HepG2 (cell line): ENCODE measurements at regions not wholly inside any gene's neighbourhood (a gene's known extent, or its start where the extent isn't known, plus 50 kb on each side); places are given as distances from the start of the nearest gene placed in this dataset.
A peak's percentile ranks its signal among the peaks of the same experiment; 100 is the strongest.

ENCODE experiments used
- GABPA ChIP-seq, 2 experiments: IDR thresholded peaks; 2 replicates each; pipeline ENCODE4 v1.6.1; 2011 to 2016; ENCODE audit warnings: low read depth in 2 of 2, low read length in 1 of 2, missing biosample characterization in 1 of 2, missing genetic modification characterization in 1 of 2
- SAFB2 ChIP-seq: sonication (generic); formaldehyde crosslinking; IDR thresholded peaks from 2 replicates; pipeline ENCODE4 v1.5.1; 2020; ENCODE audit warnings: missing genetic modification reagents, low read depth, mild to moderate bottlenecking, borderline replicate concordance
- SIX4 ChIP-seq: sonication (generic); formaldehyde crosslinking; IDR thresholded peaks from 2 replicates; pipeline ENCODE4 v1.4.0; 2020; ENCODE audit warnings: missing genetic modification reagents
- SMAD3 ChIP-seq: sonication (generic); formaldehyde crosslinking; IDR thresholded peaks from 2 replicates; pipeline ENCODE4 v1.4.0; 2020; ENCODE audit warnings: missing genetic modification reagents
- TBX3 ChIP-seq: fragments of 450-650 bp; IDR thresholded peaks from 2 replicates; pipeline ENCODE4 v1.6.1; 2017; ENCODE audit warnings: antibody characterized with exemption, mild to moderate bottlenecking, inconsistent platforms, borderline replicate concordance
- TOE1 ChIP-seq: sonication (generic); formaldehyde crosslinking; IDR thresholded peaks from 2 replicates; pipeline ENCODE4 v1.4.0; 2020; ENCODE audit warnings: mild to moderate bottlenecking, missing genetic modification reagents
- YEATS2 ChIP-seq: sonication (generic); formaldehyde crosslinking; IDR thresholded peaks from 2 replicates; pipeline ENCODE4 v1.4.0; 2020; ENCODE audit warnings: missing genetic modification reagents, borderline replicate concordance
- ZFP90 ChIP-seq: sonication (generic); formaldehyde crosslinking; IDR thresholded peaks from 2 replicates; pipeline ENCODE4 v1.8.0; 2022; ENCODE audit warnings: missing genetic modification reagents, mild to moderate bottlenecking, inconsistent platforms, borderline replicate concordance
- ZNF138 ChIP-seq: sonication (generic); formaldehyde crosslinking; IDR thresholded peaks from 2 replicates; pipeline ENCODE4 v1.5.0; 2020; ENCODE audit warnings: mild to moderate bottlenecking, low read depth, missing genetic modification reagents
- ZNF235 ChIP-seq: sonication (generic); formaldehyde crosslinking; IDR thresholded peaks from 2 replicates; pipeline ENCODE4 v1.8.1; 2023; ENCODE audit warnings: mild to moderate bottlenecking, missing genetic modification reagents, borderline replicate concordance
- ZNF432 ChIP-seq: sonication (generic); formaldehyde crosslinking; IDR thresholded peaks from 2 replicates; pipeline ENCODE4 v1.5.0; 2020; ENCODE audit warnings: missing genetic modification reagents, mild to moderate bottlenecking, borderline replicate concordance
- ZSCAN25 ChIP-seq: sonication (generic); formaldehyde crosslinking; IDR thresholded peaks from 2 replicates; pipeline ENCODE4 v1.8.0; 2022; ENCODE audit warnings: mild to moderate bottlenecking, missing genetic modification reagents
- TF ChIP-seq, protein P1 (sequence below), 2 experiments: sonication (generic) in 1 of 2; formaldehyde crosslinking in 1 of 2; IDR thresholded peaks; 2 replicates each; pipeline versions ENCODE4 v1.4.0 to v1.6.1; 2016 to 2020; ENCODE audit warnings: borderline replicate concordance in 1 of 2, low read depth in 1 of 2, mild to moderate bottlenecking in 1 of 2, missing genetic modification reagents in 1 of 2
- TF ChIP-seq, protein P2 (sequence below): sonication (generic); formaldehyde crosslinking; IDR thresholded peaks from 2 replicates; pipeline ENCODE4 v1.5.0; 2020; ENCODE audit warnings: missing genetic modification reagents
- TF ChIP-seq, protein P3 (sequence below): sonication (generic); formaldehyde crosslinking; IDR thresholded peaks from 2 replicates; pipeline ENCODE4 v1.8.0; 2022; ENCODE audit warnings: missing genetic modification reagents, mild to moderate bottlenecking, borderline replicate concordance
- TF ChIP-seq, protein P4 (sequence below): sonication (generic); formaldehyde crosslinking; IDR thresholded peaks from 2 replicates; pipeline ENCODE4 v1.5.1; 2020; ENCODE audit warnings: mild to moderate bottlenecking, missing genetic modification reagents, moderate library complexity
- TF ChIP-seq, protein P5 (sequence below): sonication (generic); formaldehyde crosslinking; IDR thresholded peaks from 2 replicates; pipeline ENCODE4 v1.4.0; 2020; ENCODE audit warnings: missing genetic modification reagents

DNA sequence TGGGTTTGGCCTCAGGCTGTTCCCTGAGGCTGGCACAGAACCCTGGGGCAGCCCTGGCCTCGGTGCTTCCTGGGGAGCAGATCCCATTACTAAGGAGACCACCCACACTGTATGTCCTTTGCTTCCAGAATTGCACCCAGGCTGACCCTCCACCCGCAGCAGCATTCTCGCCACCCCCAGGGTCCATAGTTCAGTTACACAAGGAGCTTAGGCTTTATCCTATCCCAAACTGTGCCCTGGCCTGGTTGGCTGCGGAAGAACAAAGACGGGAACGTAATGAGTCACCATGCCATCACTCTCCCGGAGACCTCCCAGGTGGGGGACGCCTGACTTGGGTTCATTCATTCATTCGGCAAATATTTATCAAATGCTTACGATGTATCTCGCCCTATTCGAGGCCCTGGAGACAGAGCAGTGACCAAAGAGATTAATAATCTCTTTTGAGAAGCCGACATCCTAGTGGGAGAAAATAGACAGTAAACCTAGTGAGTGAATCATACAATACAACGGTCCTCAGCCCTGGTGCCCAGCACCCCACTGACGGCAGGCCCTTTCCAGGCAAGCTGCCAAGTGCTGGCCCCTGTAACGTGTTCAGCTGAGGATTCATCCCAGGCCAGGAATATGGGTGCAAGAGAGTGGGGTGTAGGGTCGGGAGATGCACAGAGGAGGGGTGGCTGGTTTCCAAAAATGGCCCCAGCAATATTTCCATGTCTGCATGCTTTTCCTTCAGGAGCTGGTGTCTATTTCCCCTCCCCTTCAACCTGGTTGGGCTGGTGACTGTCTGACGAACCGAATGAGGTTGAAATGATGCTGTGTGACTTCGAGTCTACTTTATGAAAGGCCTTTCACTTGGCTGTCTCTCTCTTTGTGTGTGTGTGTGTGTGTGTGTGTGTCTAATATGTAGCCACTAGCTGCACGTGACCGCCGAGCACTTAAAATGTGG, 134.2 kb downstream of the MGAT5B start (continued):
- TF ChIP-seq, protein P1, sequence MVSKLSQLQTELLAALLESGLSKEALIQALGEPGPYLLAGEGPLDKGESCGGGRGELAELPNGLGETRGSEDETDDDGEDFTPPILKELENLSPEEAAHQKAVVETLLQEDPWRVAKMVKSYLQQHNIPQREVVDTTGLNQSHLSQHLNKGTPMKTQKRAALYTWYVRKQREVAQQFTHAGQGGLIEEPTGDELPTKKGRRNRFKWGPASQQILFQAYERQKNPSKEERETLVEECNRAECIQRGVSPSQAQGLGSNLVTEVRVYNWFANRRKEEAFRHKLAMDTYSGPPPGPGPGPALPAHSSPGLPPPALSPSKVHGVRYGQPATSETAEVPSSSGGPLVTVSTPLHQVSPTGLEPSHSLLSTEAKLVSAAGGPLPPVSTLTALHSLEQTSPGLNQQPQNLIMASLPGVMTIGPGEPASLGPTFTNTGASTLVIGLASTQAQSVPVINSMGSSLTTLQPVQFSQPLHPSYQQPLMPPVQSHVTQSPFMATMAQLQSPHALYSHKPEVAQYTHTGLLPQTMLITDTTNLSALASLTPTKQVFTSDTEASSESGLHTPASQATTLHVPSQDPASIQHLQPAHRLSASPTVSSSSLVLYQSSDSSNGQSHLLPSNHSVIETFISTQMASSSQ (IDR thresholded peaks at IDR 0.05; ENCODE audit: low read depth), result no peak; the same call in 1 of the 2 replicates
- TF ChIP-seq, protein P1 (CRISPR knock-in tag; IDR thresholded peaks at IDR 0.05; ENCODE audit: borderline replicate concordance), result peak; percentile 72
- TF ChIP-seq, protein P2, sequence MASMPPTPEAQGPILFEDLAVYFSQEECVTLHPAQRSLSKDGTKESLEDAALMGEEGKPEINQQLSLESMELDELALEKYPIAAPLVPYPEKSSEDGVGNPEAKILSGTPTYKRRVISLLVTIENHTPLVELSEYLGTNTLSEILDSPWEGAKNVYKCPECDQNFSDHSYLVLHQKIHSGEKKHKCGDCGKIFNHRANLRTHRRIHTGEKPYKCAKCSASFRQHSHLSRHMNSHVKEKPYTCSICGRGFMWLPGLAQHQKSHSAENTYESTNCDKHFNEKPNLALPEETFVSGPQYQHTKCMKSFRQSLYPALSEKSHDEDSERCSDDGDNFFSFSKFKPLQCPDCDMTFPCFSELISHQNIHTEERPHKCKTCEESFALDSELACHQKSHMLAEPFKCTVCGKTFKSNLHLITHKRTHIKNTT (CRISPR knock-in tag), result no peak
- TF ChIP-seq TOE1, result peak; percentile 49; the same call in 1 of the 2 replicates
- TF ChIP-seq TBX3, result peak; percentile 60; the same call in 1 of the 2 replicates
- TF ChIP-seq ZNF432, result no peak
- peak; percentile 64; the same call in 1 of the 2 replicates for TF ChIP-seq SMAD3
- TF ChIP-seq ZNF138, result 0 out of 2 replicates have a peak, but pooled peaks have one; percentile 52
- peak; percentile 76; the same call in 1 of the 2 replicates for TF ChIP-seq SAFB2 (CRISPR knock-in tag)
- TF ChIP-seq ZSCAN25 (CRISPR knock-in tag), result no peak
- no peak for TF ChIP-seq GABPA (IDR thresholded peaks at IDR 0.05; ENCODE audit: low read depth, low read length)
- peak; percentile 43; the same call in 1 of the 2 replicates for TF ChIP-seq GABPA (CRISPR knock-in tag; IDR thresholded peaks at IDR 0.05; ENCODE audit: low read depth)
- TF ChIP-seq ZFP90, result no peak
- TF ChIP-seq SIX4 (CRISPR knock-in tag), result no peak
- TF ChIP-seq, protein P3, sequence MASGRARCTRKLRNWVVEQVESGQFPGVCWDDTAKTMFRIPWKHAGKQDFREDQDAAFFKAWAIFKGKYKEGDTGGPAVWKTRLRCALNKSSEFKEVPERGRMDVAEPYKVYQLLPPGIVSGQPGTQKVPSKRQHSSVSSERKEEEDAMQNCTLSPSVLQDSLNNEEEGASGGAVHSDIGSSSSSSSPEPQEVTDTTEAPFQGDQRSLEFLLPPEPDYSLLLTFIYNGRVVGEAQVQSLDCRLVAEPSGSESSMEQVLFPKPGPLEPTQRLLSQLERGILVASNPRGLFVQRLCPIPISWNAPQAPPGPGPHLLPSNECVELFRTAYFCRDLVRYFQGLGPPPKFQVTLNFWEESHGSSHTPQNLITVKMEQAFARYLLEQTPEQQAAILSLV (CRISPR knock-in tag), result no peak
- TF ChIP-seq ZNF235, result peak; percentile 52; the same call in 1 of the 2 replicates
- TF ChIP-seq, protein P4, sequence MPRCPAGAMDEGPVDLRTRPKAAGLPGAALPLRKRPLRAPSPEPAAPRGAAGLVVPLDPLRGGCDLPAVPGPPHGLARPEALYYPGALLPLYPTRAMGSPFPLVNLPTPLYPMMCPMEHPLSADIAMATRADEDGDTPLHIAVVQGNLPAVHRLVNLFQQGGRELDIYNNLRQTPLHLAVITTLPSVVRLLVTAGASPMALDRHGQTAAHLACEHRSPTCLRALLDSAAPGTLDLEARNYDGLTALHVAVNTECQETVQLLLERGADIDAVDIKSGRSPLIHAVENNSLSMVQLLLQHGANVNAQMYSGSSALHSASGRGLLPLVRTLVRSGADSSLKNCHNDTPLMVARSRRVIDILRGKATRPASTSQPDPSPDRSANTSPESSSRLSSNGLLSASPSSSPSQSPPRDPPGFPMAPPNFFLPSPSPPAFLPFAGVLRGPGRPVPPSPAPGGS (CRISPR knock-in tag), result peak; percentile 54; the same call in 1 of the 2 replicates
- peak; percentile 50; the same call in 1 of the 2 replicates for TF ChIP-seq YEATS2
- TF ChIP-seq, protein P5, sequence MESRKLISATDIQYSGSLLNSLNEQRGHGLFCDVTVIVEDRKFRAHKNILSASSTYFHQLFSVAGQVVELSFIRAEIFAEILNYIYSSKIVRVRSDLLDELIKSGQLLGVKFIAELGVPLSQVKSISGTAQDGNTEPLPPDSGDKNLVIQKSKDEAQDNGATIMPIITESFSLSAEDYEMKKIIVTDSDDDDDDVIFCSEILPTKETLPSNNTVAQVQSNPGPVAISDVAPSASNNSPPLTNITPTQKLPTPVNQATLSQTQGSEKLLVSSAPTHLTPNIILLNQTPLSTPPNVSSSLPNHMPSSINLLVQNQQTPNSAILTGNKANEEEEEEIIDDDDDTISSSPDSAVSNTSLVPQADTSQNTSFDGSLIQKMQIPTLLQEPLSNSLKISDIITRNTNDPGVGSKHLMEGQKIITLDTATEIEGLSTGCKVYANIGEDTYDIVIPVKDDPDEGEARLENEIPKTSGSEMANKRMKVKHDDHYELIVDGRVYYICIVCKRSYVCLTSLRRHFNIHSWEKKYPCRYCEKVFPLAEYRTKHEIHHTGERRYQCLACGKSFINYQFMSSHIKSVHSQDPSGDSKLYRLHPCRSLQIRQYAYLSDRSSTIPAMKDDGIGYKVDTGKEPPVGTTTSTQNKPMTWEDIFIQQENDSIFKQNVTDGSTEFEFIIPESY (CRISPR knock-in tag), result peak; percentile 36
